Smooth muscle cell (in vitro differentiated cells): ENCODE measurements at regions not wholly inside any gene's neighbourhood (a gene's known extent, or its start where the extent isn't known, plus 50 kb on each side); places are given as distances from the start of the nearest gene placed in this dataset.

Experiments
- DNase-seq: peaks from one replicate; lab custom pipeline; 2025; ENCODE audit not compliant: unreplicated experiment; lab: John Stamatoyannopoulos, UW
- H2AFZ ChIP-seq: fragments of 200-600 bp; sonication (generic); 2 replicates; pipeline ENCODE4 v1.6.0; 2016; ENCODE audit warnings: antibody characterized with exemption, low read depth, mild to moderate bottlenecking
- H3F3A ChIP-seq: fragments of 200-600 bp; sonication (generic); 2 replicates; pipeline ENCODE4 v1.6.0; 2017; ENCODE audit warnings: antibody characterized with exemption, low read depth
- H3K27ac ChIP-seq: fragments of 200-600 bp; sonication (generic); 2 replicates; pipeline ENCODE4 v1.5.1; 2016; ENCODE audit warnings: low read depth, mild to moderate bottlenecking
- H3K27me3 ChIP-seq: fragments of 200-600 bp; sonication (generic); 2 replicates; pipeline ENCODE4 v1.6.1; 2016; ENCODE audit warnings: low read depth, mild to moderate bottlenecking
- H3K36me3 ChIP-seq: fragments of 200-600 bp; sonication (generic); 2 replicates; pipeline ENCODE4 v1.5.1; 2016; ENCODE audit warnings: low read depth
- H3K4me1 ChIP-seq: fragments of 200-600 bp; sonication (generic); 2 replicates; pipeline ENCODE4 v1.5.1; 2016; ENCODE audit warnings: low read depth
- H3K4me2 ChIP-seq: fragments of 200-600 bp; sonication (generic); 2 replicates; pipeline ENCODE4 v1.6.0; 2016; ENCODE audit warnings: mild to moderate bottlenecking
- H3K4me3 ChIP-seq: fragments of 200-600 bp; sonication (generic); 2 replicates; pipeline ENCODE4 v1.5.1; 2016; ENCODE audit warnings: mild to moderate bottlenecking
- H3K79me2 ChIP-seq: fragments of 200-600 bp; sonication (generic); 2 replicates; pipeline ENCODE4 v1.6.0; 2016; ENCODE audit warnings: low read depth, mild to moderate bottlenecking
- H3K9ac ChIP-seq: fragments of 200-600 bp; sonication (generic); 2 replicates; pipeline ENCODE4 v1.6.0; 2016; ENCODE audit warnings: low read depth
- H3K9me3 ChIP-seq: fragments of 200-600 bp; sonication (generic); replicated peaks from 2 replicates; pipeline ENCODE4 v1.5.1; 2016; ENCODE audit warnings: low read depth
- H4K20me1 ChIP-seq: fragments of 200-600 bp; sonication (generic); 2 replicates; pipeline ENCODE4 v1.6.0; 2016; ENCODE audit warnings: low read depth
- CTCF ChIP-seq: fragments of 200-600 bp; sonication (generic); IDR thresholded peaks from 2 replicates; pipeline ENCODE4 v1.5.1; 2017; ENCODE audit warnings: borderline replicate concordance, mild to moderate bottlenecking, antibody characterized with exemption; ENCODE audit not compliant: insufficient read depth, poor library complexity, severe bottlenecking
- WGBS: methylation state at CpG from one replicate; pipeline ENCODE4 v1.1.7; 2016; ENCODE audit warnings: low lambda C conversion rate; 5-methylcytosine and 5-hydroxymethylcytosine counted together

GRCh38 chr3:147200545-147200944 lies 205.8 kb downstream of the ZIC4 start:
- 77% methylated on average over 4 of the region's 4 CpGs for WGBS
- Histone ChIP-seq H3F3A (no peaks in the 10 kb centered on the region), H3K27ac (no peak overlapping the region), H4K20me1 (no peaks in the 10 kb centered on the region), H3K9me3 (no peaks in the 10 kb centered on the region), H3K4me1 (no peaks in the 10 kb centered on the region), H3K4me3 (no peak overlapping the region), H3K79me2 (no peaks in the 10 kb centered on the region), H3K4me2 (no peak overlapping the region), H3K36me3 (no peaks in the 10 kb centered on the region), H3K27me3 (no peaks in the 10 kb centered on the region), H3K9ac (no peak overlapping the region), H2AFZ (no peak overlapping the region)
- DNase-seq, result no peak
- no peak for TF ChIP-seq CTCF

- no peak for TF ChIP-seq CTCF
- no peak overlapping the region for H3K27ac ChIP-seq
- no peaks in the 10 kb centered on the region for H4K20me1 ChIP-seq
- H3K79me2 ChIP-seq, result no peaks in the 10 kb centered on the region
- H2AFZ ChIP-seq, result no peak overlapping the region
- H3K4me3 ChIP-seq, result no peak overlapping the region
- no peaks in the 10 kb centered on the region for H3K27me3 ChIP-seq
- no peak overlapping the region for H3K4me2 ChIP-seq
- no peaks in the 10 kb centered on the region for H3K9me3 ChIP-seq
- no peaks in the 10 kb centered on the region for H3K36me3 ChIP-seq
- no peak for DNase-seq
- H3K9ac ChIP-seq, result no peak overlapping the region
- no peaks in the 10 kb centered on the region for H3F3A ChIP-seq
- no peaks in the 10 kb centered on the region for H3K4me1 ChIP-seq
These were observed 208.6 kb downstream of the ZIC4 start for GRCh38 chr3:147197739-147198138.

- Histone ChIP-seq H3K4me3 (no peak overlapping the region), H3K4me2 (no peak overlapping the region), H3K27me3 (no peaks in the 10 kb centered on the region), H2AFZ (no peak overlapping the region), H4K20me1 (no peaks in the 10 kb centered on the region), H3K4me1 (no peaks in the 10 kb centered on the region), H3K27ac (no peak overlapping the region), H3K79me2 (no peaks in the 10 kb centered on the region), H3K36me3 (no peaks in the 10 kb centered on the region), H3K9ac (no peak overlapping the region), H3F3A (no peaks in the 10 kb centered on the region), H3K9me3 (no peaks in the 10 kb centered on the region)
- no peak for TF ChIP-seq CTCF
- no peak for DNase-seq
These were observed 210.5 kb downstream of the ZIC4 start for GRCh38 chr3:147195887-147196286.

GRCh38 chr3:147191795-147192385 lies 214.5 kb downstream of the ZIC4 start:
- no peaks in the 10 kb centered on the region for H3K9me3 ChIP-seq
- no peak overlapping the region for H3K27ac ChIP-seq
- 71% methylated on average over 2 of the region's 2 CpGs for WGBS
- no peak for DNase-seq
- TF ChIP-seq CTCF, result peak; percentile 89
- H2AFZ ChIP-seq, result no peak overlapping the region
- H3K79me2 ChIP-seq, result no peaks in the 10 kb centered on the region
- no peak overlapping the region for H3K4me2 ChIP-seq
- H3K27me3 ChIP-seq, result no peaks in the 10 kb centered on the region
- no peaks in the 10 kb centered on the region for H3F3A ChIP-seq
- H4K20me1 ChIP-seq, result no peaks in the 10 kb centered on the region
- H3K4me3 ChIP-seq, result no peak overlapping the region
- H3K36me3 ChIP-seq, result no peaks in the 10 kb centered on the region
- H3K4me1 ChIP-seq, result no peaks in the 10 kb centered on the region
- H3K9ac ChIP-seq, result no peak overlapping the region
